Skeletal muscle satellite cell (primary cell): ENCODE measurements at regions not wholly inside any gene's neighbourhood (a gene's known extent, or its start where the extent isn't known, plus 50 kb on each side); places are given as distances from the start of the nearest gene placed in this dataset.
"Not testable (repeated sequence)": the region's sequence is repeated elsewhere in the genome, so short reads cannot be mapped to it uniquely, and the experiment has no call there.

Experiments used
- H3K27me3 ChIP-seq: 2 replicates; pipeline ENCODE4 v1.7.0; 2013; ENCODE audit warnings: low read length; ENCODE audit not compliant: control insufficient read depth, insufficient read depth
- H3K36me3 ChIP-seq: 2 replicates; pipeline ENCODE4 v1.7.0; 2013; ENCODE audit warnings: mild to moderate bottlenecking, control low read depth, low read length; ENCODE audit not compliant: insufficient read depth
- H3K4me1 ChIP-seq: 2 replicates; pipeline ENCODE4 v1.7.0; 2013; ENCODE audit warnings: low read length; ENCODE audit not compliant: control insufficient read depth, insufficient read depth
- H3K4me2 ChIP-seq: 2 replicates; pipeline ENCODE4 v1.7.0; 2013; ENCODE audit warnings: mild to moderate bottlenecking, low read length
- H3K4me3 ChIP-seq: 2 replicates; pipeline ENCODE4 v1.7.0; 2013; ENCODE audit warnings: low read length
- H3K9ac ChIP-seq: 2 replicates; pipeline ENCODE4 v1.7.0; 2013; ENCODE audit warnings: mild to moderate bottlenecking, low read depth, low read length, moderate library complexity
- H3K9me3 ChIP-seq: replicated peaks from 2 replicates; pipeline ENCODE4 v1.7.0; 2013; ENCODE audit warnings: mild to moderate bottlenecking, control low read depth, low read length

DNA sequence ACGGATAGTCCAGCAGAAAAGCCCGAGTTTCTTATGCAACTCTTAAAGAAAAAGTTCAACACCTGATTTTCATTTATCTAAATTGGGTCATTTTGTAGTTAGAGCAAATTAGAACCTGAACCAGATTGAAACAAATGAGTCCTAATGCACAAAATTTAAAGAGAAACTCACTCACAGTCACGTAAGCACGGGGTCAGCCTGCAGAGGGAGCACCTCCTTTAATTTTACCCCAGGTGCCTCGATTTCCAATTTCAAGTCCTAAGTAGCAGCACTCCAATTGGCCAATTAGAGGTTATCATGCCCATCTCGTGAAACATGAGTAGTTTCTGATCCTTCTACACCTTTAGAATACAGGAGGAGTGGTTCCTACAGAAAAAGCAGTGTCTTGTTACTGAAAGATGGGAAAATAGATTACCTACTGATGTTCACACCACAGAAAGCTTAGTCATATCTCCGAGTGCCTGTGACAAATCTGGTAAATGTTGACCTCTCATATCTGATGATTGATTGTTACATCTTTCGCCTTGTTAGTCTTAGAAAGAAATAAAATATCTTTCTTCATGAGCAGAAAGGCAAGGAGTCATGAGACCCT, 1929.8 kb upstream of the LRRTM1 start:
- Histone ChIP-seq H3K9me3 (no peaks in the 10 kb centered on the region), H3K9ac (no peak overlapping the region), H3K27me3 (no peaks in the 10 kb centered on the region), H3K4me2 (no peak overlapping the region), H3K4me1 (no peaks in the 10 kb centered on the region), H3K36me3 (no peaks in the 10 kb centered on the region), H3K4me3 (no peak overlapping the region)

DNA sequence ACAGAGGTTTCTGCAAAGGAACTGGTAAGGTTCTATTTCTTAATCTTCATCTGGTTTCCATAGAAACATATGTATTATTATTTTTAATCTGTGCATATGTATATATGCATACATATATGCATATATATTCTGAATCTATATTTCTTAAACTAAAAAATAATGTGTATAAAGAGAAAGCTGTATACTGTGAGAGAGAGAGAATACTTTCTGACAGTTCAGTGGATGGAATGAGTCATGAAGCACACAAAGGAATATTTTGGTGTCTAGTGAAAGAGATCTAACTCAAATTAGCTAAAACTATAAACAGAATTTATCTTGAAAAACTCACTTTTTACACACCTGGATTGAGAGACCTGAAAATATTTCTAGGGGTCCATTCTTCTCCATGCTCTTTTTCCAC, 1929.3 kb upstream of the LRRTM1 start:
- Histone ChIP-seq H3K4me3 (no peak overlapping the region), H3K36me3 (no peaks in the 10 kb centered on the region), H3K9ac (no peak overlapping the region), H3K4me1 (no peaks in the 10 kb centered on the region), H3K4me2 (no peak overlapping the region), H3K9me3 (no peaks in the 10 kb centered on the region), H3K27me3 (no peaks in the 10 kb centered on the region)

DNA sequence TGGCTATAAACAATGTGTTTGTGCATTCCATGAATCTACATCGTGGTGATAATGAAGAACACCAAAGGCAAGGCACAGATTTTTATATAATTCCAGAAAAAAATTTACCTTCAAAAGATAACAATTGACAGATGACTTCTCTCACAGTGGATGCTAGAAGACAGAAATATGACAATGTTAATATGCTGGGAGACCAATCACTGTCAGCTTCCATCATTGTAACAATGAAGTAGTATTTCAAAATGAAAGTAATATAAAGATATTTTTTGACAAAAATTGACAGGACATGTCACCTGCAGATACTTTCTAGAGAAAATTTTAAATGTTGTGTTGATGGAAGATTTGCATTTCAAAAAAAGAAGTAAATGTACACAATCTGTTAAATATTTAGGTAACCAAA, 1925.9 kb upstream of the LRRTM1 start:
- Histone ChIP-seq H3K4me2 (no peak overlapping the region), H3K4me1 (no peaks in the 10 kb centered on the region), H3K9me3 (no peaks in the 10 kb centered on the region), H3K27me3 (no peaks in the 10 kb centered on the region), H3K4me3 (no peak overlapping the region), H3K36me3 (no peaks in the 10 kb centered on the region), H3K9ac (no peak overlapping the region)

DNA sequence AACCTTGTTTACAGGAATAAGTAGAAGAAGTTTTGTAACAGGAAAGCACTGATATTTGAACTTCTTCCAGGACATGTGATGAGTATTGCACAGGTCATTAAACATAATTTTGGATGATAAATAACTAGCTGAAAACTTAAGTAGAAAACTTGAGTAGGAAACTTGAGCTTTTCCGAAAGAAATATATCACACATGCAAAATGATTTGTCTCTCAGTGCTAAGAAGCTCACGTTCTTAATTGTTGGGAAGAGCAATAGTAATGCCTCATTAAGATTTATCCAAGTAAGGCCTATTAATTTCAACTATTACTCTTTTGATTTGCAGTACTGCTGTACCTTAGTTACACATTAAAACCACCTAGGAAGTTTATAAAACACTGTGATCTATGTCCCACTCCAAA, 1921.9 kb upstream of the LRRTM1 start:
- no peak overlapping the region for H3K9ac ChIP-seq
- H3K27me3 ChIP-seq = no peaks in the 10 kb centered on the region
- no peaks in the 10 kb centered on the region for H3K36me3 ChIP-seq
- H3K9me3 ChIP-seq = no peaks in the 10 kb centered on the region
- H3K4me1 ChIP-seq = no peaks in the 10 kb centered on the region
- no peak overlapping the region for H3K4me3 ChIP-seq
- no peak overlapping the region for H3K4me2 ChIP-seq

DNA sequence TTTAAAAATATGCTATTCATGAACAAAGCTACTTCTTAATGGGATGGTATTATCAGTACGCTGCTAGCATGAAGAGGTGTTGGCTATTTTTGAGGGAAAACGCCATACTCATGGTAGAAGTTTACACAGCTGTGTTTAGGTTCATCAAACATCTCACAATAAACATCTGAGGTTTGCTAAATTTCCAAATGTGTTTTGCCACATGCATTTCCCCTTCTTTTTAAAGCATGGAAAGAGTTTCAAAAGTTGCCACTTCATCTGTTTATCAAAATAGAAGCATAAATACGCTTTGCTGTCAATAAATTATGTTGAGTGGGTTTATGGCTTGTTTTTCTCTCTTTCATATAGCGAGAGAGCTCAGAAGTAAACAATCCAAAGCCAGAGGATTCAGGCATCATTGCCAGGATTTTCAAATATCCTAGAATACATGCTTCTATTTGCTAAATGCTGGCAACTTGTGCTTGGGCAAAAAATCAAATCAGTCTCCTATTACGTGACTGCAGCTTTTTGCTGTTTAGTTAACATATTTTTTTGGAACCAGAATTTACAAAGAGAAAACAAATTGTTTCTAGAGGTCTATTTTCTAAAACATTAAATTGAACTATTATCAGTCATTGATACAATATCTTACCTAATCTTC, 1919.9 kb upstream of the LRRTM1 start:
- Histone ChIP-seq H3K9me3 (no peaks in the 10 kb centered on the region), H3K4me2 (no peak overlapping the region), H3K4me1 (no peaks in the 10 kb centered on the region), H3K4me3 (no peak overlapping the region), H3K36me3 (no peaks in the 10 kb centered on the region), H3K27me3 (no peaks in the 10 kb centered on the region), H3K9ac (no peak overlapping the region)

DNA sequence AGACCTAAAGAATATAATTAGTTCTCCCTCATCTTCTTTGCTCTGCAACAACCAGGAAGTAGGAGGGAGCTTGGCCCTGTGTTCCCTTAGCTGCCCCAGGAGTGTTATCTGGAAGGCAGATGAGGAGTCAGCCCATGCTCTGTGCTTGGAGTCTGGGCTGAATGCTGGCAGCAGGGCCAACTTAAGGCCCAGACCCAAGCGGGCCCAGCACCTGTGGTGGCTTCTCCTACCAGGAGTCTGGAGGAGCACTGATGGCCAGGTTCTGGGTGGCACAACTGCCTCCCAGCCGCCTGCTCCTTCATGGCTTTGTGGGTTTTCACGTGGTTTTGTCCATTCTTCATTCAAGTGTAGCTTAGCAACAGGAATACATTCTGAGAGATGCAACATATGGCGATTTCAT, 1910.7 kb upstream of the LRRTM1 start:
- H3K4me1 ChIP-seq = no peaks in the 10 kb centered on the region
- no peak overlapping the region for H3K4me3 ChIP-seq
- no peak overlapping the region for H3K9ac ChIP-seq
- no peak overlapping the region for H3K4me2 ChIP-seq
- no peaks in the 10 kb centered on the region for H3K9me3 ChIP-seq
- no peaks in the 10 kb centered on the region for H3K27me3 ChIP-seq
- H3K36me3 ChIP-seq = no peaks in the 10 kb centered on the region

DNA sequence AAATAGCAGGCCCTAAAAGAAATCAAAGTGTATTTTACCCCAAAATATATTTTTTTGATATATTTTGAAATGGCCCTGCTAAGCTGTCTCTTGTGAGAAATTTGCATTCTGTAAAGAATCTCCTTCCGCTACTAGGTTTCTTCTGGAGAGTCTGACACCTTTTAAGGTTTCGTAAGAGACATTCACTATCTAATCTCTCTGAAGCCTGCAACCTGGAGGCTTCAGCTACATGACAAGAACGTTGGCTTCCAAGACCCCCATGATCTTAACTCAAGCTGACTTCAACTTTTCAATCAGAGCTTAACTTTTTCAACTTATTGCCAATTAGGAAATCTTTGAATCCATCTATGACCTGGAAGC, 1894.9 kb upstream of the LRRTM1 start:
- Histone ChIP-seq H3K9ac (no peak overlapping the region), H3K27me3 (no peaks in the 10 kb centered on the region), H3K4me1 (no peaks in the 10 kb centered on the region), H3K4me3 (no peak overlapping the region), H3K9me3 (no peaks in the 10 kb centered on the region), H3K36me3 (no peaks in the 10 kb centered on the region), H3K4me2 (no peak overlapping the region)

DNA sequence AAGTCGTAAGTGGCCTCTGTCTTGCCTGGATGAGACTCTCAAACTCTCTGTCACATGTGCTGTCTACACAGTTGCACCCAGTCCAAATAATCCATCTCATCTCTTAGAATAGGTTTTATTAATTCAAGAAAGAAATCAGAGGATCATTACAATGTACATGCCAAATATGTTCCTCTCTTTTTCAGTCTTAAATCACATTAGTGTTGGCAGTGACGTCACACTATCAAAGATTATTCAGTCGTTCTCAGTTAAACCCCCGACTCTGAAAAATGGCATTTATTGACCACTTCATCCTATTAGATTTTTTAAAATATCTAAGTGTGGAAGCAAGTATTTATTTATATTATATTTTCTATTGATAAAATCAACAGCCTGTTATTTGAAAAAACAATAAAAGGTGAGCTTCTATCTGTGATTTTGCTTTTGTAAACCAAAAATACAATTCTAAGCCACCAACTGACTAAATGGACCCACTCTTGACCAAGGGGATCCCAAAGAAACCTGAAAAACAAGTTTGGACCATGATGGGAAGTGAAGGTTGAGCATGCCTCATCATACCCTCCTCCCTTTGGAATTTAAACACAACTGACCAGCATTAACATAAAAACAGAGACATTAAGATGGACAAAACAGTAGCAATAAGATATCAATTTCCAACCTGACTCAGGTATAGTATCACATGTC, 1894.4 kb upstream of the LRRTM1 start:
- H3K9ac ChIP-seq = no peak overlapping the region

DNA sequence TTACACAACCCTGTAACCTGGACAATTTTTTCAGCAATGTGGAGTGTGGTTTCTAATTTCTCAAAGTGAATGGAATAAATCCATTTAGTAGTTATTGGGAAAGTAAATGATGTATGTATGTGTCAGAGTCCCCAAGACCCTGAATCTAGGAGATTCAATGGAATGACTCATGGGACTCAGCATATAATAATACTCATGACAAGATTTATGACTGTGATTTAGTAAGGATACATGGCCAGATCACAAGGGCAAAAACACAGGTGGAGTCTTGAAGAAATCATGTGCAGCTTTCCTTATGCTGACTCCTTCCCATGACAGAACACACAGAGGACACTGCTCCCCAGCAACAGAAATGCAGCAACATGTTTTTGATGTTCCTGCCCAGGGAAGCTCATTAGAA, 1877.7 kb upstream of the LRRTM1 start:
- Histone ChIP-seq H3K9me3 (no peaks in the 10 kb centered on the region), H3K36me3 (no peaks in the 10 kb centered on the region), H3K4me1 (no peaks in the 10 kb centered on the region), H3K9ac (no peak overlapping the region), H3K4me2 (no peak overlapping the region), H3K27me3 (no peaks in the 10 kb centered on the region), H3K4me3 (no peak overlapping the region)

More for the DNA sequence above, 1894.4 kb upstream of the LRRTM1 start:
- no peaks in the 10 kb centered on the region for H3K4me1 ChIP-seq
- no peaks in the 10 kb centered on the region for H3K27me3 ChIP-seq
- no peaks in the 10 kb centered on the region for H3K9me3 ChIP-seq
- H3K4me2 ChIP-seq = no peak overlapping the region
- no peak overlapping the region for H3K4me3 ChIP-seq
- no peaks in the 10 kb centered on the region for H3K36me3 ChIP-seq

DNA sequence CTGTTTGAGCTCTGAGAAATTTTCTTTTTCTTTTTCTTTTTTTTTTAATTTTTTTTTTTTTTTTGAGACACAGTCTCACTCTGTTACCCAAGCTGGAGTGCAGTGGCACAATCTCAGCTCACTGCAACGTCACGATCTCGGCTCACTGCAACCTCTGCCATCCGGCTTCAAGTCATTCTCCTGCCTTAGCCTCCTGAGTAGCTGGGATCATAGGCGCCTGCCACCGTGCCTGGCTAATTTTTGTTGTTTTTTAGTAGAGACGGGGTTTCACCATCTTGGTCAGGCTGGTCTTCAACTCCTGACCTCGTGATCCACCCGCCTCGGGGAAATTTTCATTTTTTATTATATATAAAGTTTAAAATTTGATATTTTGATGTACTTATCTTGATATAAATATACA, 1870.7 kb upstream of the LRRTM1 start:
- H3K4me3 ChIP-seq, H3K4me2 ChIP-seq, H3K36me3 ChIP-seq, H3K9ac ChIP-seq, H3K27me3 ChIP-seq, H3K9me3 ChIP-seq, H3K4me1 ChIP-seq: not testable (repeated sequence)

DNA sequence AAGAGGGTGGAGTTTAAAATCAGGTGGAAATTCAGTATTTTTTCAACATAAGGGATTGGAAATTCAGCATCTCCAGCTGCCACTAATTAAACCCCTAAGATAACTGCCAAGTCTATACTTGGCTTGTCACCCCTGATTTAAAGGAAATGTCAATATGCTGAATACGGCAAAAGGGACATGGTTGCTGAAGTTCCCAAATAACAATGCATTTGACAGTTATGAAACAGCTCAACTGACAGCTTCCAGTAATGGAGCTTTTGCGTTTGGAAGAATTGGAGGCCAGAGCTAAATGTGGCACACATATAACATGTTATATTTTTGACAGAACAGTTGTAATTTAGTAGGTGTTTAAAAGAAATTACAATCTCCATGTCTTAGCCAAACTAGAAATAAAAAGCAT, 1867.9 kb upstream of the LRRTM1 start:
- Histone ChIP-seq H3K9me3 (no peaks in the 10 kb centered on the region), H3K4me1 (no peaks in the 10 kb centered on the region), H3K4me3 (no peak overlapping the region), H3K27me3 (no peaks in the 10 kb centered on the region), H3K9ac (no peak overlapping the region), H3K4me2 (no peak overlapping the region), H3K36me3 (no peaks in the 10 kb centered on the region)

DNA sequence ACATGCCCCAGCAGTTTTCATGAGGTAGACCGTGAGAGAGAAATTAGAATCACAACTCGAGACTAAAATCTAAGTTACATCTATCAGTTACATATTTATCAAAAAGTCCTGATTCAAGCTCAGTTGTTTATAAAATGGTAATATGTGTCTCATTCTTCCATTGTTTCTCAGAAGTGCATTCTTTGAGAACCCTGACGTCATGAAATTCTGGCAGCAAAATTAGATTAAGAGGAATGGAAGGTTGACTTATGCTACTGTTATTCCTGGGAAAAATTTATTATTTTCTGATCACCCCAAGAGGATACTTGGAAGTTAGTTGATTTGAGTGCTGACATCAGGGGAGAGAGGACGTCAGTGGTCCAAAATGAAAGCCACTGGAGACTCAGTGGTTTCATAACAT, 1864.8 kb upstream of the LRRTM1 start:
- no peaks in the 10 kb centered on the region for H3K9me3 ChIP-seq
- H3K4me3 ChIP-seq = no peak overlapping the region
- H3K9ac ChIP-seq = no peak overlapping the region
- no peak overlapping the region for H3K4me2 ChIP-seq
- H3K36me3 ChIP-seq = no peaks in the 10 kb centered on the region
- H3K27me3 ChIP-seq = no peaks in the 10 kb centered on the region
- H3K4me1 ChIP-seq = no peaks in the 10 kb centered on the region
